Natural killer cell treated with Interleukin-12 subunit alpha and Interleukin-12 subunit beta and Interleukin-15 and Interleukin-18, amount 100 ng/mL, for 72 hours (primary cell): ENCODE measurements at regions not wholly inside any gene's neighbourhood (a gene's known extent, or its start where the extent isn't known, plus 50 kb on each side); places are given as distances from the start of the nearest gene placed in this dataset.

Experiments
- ATAC-seq, 2 donors: fragments of 150-1000 bp; cut with Tn5 transposase in 1 of 2; sonication (Bioruptor Pico), chemical (Tn5 transposase) in 1 of 2; 2 replicates each; pipeline ENCODE4 v1.10.0; 2021
- DNase-seq: peaks from one replicate; pipeline ENCODE4 v3.0.0; 2022; ENCODE audit warnings: low spot score
- H3K27ac Mint-ChIP-seq, 2 donors: 1 replicate in 1 of 2; 2 replicates in 1 of 2; pipeline ENCODE4 v1.8.0; 2022; ENCODE audit warnings: mixed read lengths in 2 of 2, mild to moderate bottlenecking in 1 of 2, moderate library complexity in 1 of 2
- H3K27me3 Mint-ChIP-seq, 2 donors: 1 replicate in 1 of 2; 2 replicates in 1 of 2; pipeline ENCODE4 v1.8.0; 2022; ENCODE audit warnings: mixed read lengths in 2 of 2
- H3K36me3 Mint-ChIP-seq: one replicate; pipeline ENCODE4 v1.8.0; 2022; ENCODE audit warnings: mixed read lengths
- H3K4me1 Mint-ChIP-seq, 2 donors: 1 replicate in 1 of 2; 2 replicates in 1 of 2; pipeline ENCODE4 v1.8.0; 2022; ENCODE audit warnings: low read depth in 2 of 2, mixed read lengths in 2 of 2, mild to moderate bottlenecking in 1 of 2
- H3K4me3 Mint-ChIP-seq: one replicate; pipeline ENCODE4 v1.8.0; 2022; ENCODE audit warnings: mixed read lengths
- H3K9me3 Mint-ChIP-seq: 2 replicates; pipeline ENCODE4 v1.8.0; 2022; ENCODE audit warnings: mixed read lengths

- no peak overlapping the region for H3K27ac Mint-ChIP-seq
- ATAC-seq = no peak
- no peak overlapping the region for H3K4me3 Mint-ChIP-seq
- no peaks in the 10 kb centered on the region for H3K27me3 Mint-ChIP-seq
- no peak for DNase-seq
- H3K4me1 Mint-ChIP-seq = no peaks in the 10 kb centered on the region
- peaks cover 18% of the 10 kb centered on the region for H3K9me3 Mint-ChIP-seq
- peaks cover 7% of the 10 kb centered on the region for H3K36me3 Mint-ChIP-seq
Measured at GRCh38 chr21:21682172-21682571, 684.0 kb downstream of the NCAM2 start.

- Mint-ChIP-seq H3K27me3 (no peaks in the 10 kb centered on the region), H3K4me1 (no peaks in the 10 kb centered on the region), H3K27ac (no peak overlapping the region), H3K36me3 (no peaks in the 10 kb centered on the region), H3K4me3 (no peak overlapping the region), H3K9me3 (peaks cover 11% of the 10 kb centered on the region)
- ATAC-seq = no peak
- no peak for DNase-seq
Measured at GRCh38 chr21:21688889-21689288, 690.7 kb downstream of the NCAM2 start.

- H3K4me3 Mint-ChIP-seq = no peak overlapping the region
- H3K4me1 Mint-ChIP-seq = no peaks in the 10 kb centered on the region
- ATAC-seq (no peak), DNase-seq (no peak)
- no peaks in the 10 kb centered on the region for H3K36me3 Mint-ChIP-seq
- no peak overlapping the region for H3K27ac Mint-ChIP-seq
- no peaks in the 10 kb centered on the region for H3K27me3 Mint-ChIP-seq
- peaks cover 10% of the 10 kb centered on the region for H3K9me3 Mint-ChIP-seq
Measured at GRCh38 chr21:21690068-21690665, 692.0 kb downstream of the NCAM2 start.

GRCh38 chr21:21712748-21713520 lies 714.7 kb downstream of the NCAM2 start:
- H3K9me3 Mint-ChIP-seq = peaks cover 14% of the 10 kb centered on the region
- DNase-seq (no peak), ATAC-seq (no peak)
- H3K36me3 Mint-ChIP-seq = peaks cover 11% of the 10 kb centered on the region
- no peak overlapping the region for H3K27ac Mint-ChIP-seq
- H3K4me1 Mint-ChIP-seq = no peaks in the 10 kb centered on the region
- no peaks in the 10 kb centered on the region for H3K27me3 Mint-ChIP-seq
- no peak overlapping the region for H3K4me3 Mint-ChIP-seq

GRCh38 chr21:21713651-21714180 lies 715.5 kb downstream of the NCAM2 start:
- ATAC-seq (no peak), DNase-seq (no peak)
- no peak overlapping the region for H3K27ac Mint-ChIP-seq
- H3K27me3 Mint-ChIP-seq = no peaks in the 10 kb centered on the region
- H3K4me1 Mint-ChIP-seq = no peaks in the 10 kb centered on the region
- H3K9me3 Mint-ChIP-seq = peaks cover 9% of the 10 kb centered on the region
- H3K4me3 Mint-ChIP-seq = no peak overlapping the region
- peaks cover 7% of the 10 kb centered on the region for H3K36me3 Mint-ChIP-seq

GRCh38 chr21:21714426-21714825 lies 716.2 kb downstream of the NCAM2 start:
- Mint-ChIP-seq H3K9me3 (peaks cover 12% of the 10 kb centered on the region), H3K27ac (no peak overlapping the region), H3K4me1 (no peaks in the 10 kb centered on the region), H3K4me3 (no peak overlapping the region), H3K27me3 (no peaks in the 10 kb centered on the region), H3K36me3 (peaks cover 5% of the 10 kb centered on the region)
- ATAC-seq (no peak), DNase-seq (no peak)

GRCh38 chr21:21715266-21715969 lies 717.2 kb downstream of the NCAM2 start:
- Mint-ChIP-seq H3K27ac (no peak overlapping the region), H3K9me3 (peaks cover 14% of the 10 kb centered on the region), H3K27me3 (no peaks in the 10 kb centered on the region), H3K36me3 (peaks cover 9% of the 10 kb centered on the region), H3K4me3 (no peak overlapping the region), H3K4me1 (no peaks in the 10 kb centered on the region)
- DNase-seq = no peak
- no peak for ATAC-seq

GRCh38 chr21:21722731-21723130 lies 724.5 kb downstream of the NCAM2 start:
- Mint-ChIP-seq H3K27me3 (no peaks in the 10 kb centered on the region), H3K4me3 (no peak overlapping the region), H3K9me3 (peaks cover 11% of the 10 kb centered on the region), H3K36me3 (peaks cover 4% of the 10 kb centered on the region), H3K4me1 (no peaks in the 10 kb centered on the region), H3K27ac (no peak overlapping the region)
- DNase-seq = no peak
- ATAC-seq = no peak

GRCh38 chr21:21730512-21730911 lies 732.3 kb downstream of the NCAM2 start:
- ATAC-seq = no peak
- no peak overlapping the region for H3K4me3 Mint-ChIP-seq

GRCh38 chr21:21731626-21732025 lies 733.4 kb downstream of the NCAM2 start:
- Mint-ChIP-seq H3K36me3 (peaks cover 10% of the 10 kb centered on the region), H3K9me3 (peaks cover 17% of the 10 kb centered on the region), H3K27ac (no peak overlapping the region), H3K4me3 (no peak overlapping the region), H3K4me1 (no peaks in the 10 kb centered on the region), H3K27me3 (no peaks in the 10 kb centered on the region)
- DNase-seq = no peak
- ATAC-seq = no peak

More at GRCh38 chr21:21730512-21730911, 732.3 kb downstream of the NCAM2 start:
- peaks cover 14% of the 10 kb centered on the region for H3K9me3 Mint-ChIP-seq
- H3K36me3 Mint-ChIP-seq = peaks cover 10% of the 10 kb centered on the region
- H3K4me1 Mint-ChIP-seq = no peaks in the 10 kb centered on the region
- no peaks in the 10 kb centered on the region for H3K27me3 Mint-ChIP-seq
- no peak overlapping the region for H3K27ac Mint-ChIP-seq
- no peak for DNase-seq

- Mint-ChIP-seq H3K4me3 (no peak overlapping the region), H3K27me3 (no peaks in the 10 kb centered on the region), H3K36me3 (peaks cover 4% of the 10 kb centered on the region), H3K27ac (no peak overlapping the region), H3K4me1 (no peaks in the 10 kb centered on the region), H3K9me3 (peaks cover 22% of the 10 kb centered on the region)
- ATAC-seq (no peak), DNase-seq (no peak)
Measured at GRCh38 chr21:21734088-21734487, 735.9 kb downstream of the NCAM2 start.

- Mint-ChIP-seq H3K9me3 (peaks cover 16% of the 10 kb centered on the region), H3K4me3 (no peak overlapping the region)
- no peak for ATAC-seq
Measured at GRCh38 chr21:21737186-21737585, 739.0 kb downstream of the NCAM2 start.

GRCh38 chr21:21740207-21740606 lies 742.0 kb downstream of the NCAM2 start:
- no peak for ATAC-seq
- no peaks in the 10 kb centered on the region for H3K27me3 Mint-ChIP-seq

More at GRCh38 chr21:21737186-21737585, 739.0 kb downstream of the NCAM2 start:
- no peaks in the 10 kb centered on the region for H3K27me3 Mint-ChIP-seq
- no peak for DNase-seq
- peaks cover 6% of the 10 kb centered on the region for H3K36me3 Mint-ChIP-seq
- H3K27ac Mint-ChIP-seq = no peak overlapping the region
- no peaks in the 10 kb centered on the region for H3K4me1 Mint-ChIP-seq

More at GRCh38 chr21:21740207-21740606, 742.0 kb downstream of the NCAM2 start:
- peaks cover 12% of the 10 kb centered on the region for H3K36me3 Mint-ChIP-seq
- no peaks in the 10 kb centered on the region for H3K4me1 Mint-ChIP-seq
- H3K27ac Mint-ChIP-seq = no peak overlapping the region
- H3K4me3 Mint-ChIP-seq = no peak overlapping the region
- peaks cover 19% of the 10 kb centered on the region for H3K9me3 Mint-ChIP-seq
- DNase-seq = no peak
